GM12878 (cell line): ENCODE measurements at regions not wholly inside any gene's neighbourhood (a gene's known extent, or its start where the extent isn't known, plus 50 kb on each side); places are given as distances from the start of the nearest gene placed in this dataset.

ENCODE experiments used
- ATAC-seq: fragments of 200-7000 bp; cut with Tn5 transposase; 3 replicates; pipeline ENCODE4 v1.9.1; 2020; ENCODE audit warnings: mild to moderate bottlenecking, moderate library complexity
- BruUV-seq: library from RNA; stranded (reverse); fragments of 400-500 nt; replicated peaks from 2 replicates; lab custom pipeline; 2021; lab: Mats Ljungman, UMichigan
- CTCF ChIA-PET: fragments of 300-600 bp; sonication (Branson Sonifier 250); formaldehyde crosslinking; extraction: SDS; loops from one replicate; lab custom pipeline; 2021; ENCODE audit warnings: inconsistent platforms; lab: Yijun Ruan, JAX
- POLR2A ChIA-PET: fragments of 350-600 bp; formaldehyde crosslinking; extraction: SDS; loops from one replicate; lab custom pipeline; 2021; ENCODE audit warnings: inconsistent platforms; lab: Charles Lee
- RAD21 ChIA-PET: fragments of 300-600 bp; sonication (Branson Sonifier 250); formaldehyde crosslinking; loops from one replicate; lab custom pipeline; 2023; ENCODE audit warnings: antibody characterized with exemption; ENCODE audit not compliant: unreplicated experiment; lab: Charles Lee
- SMC1A ChIA-PET: fragments of 300-600 bp; sonication (Branson Sonifier 250); formaldehyde crosslinking; loops from one replicate; lab custom pipeline; 2023; ENCODE audit not compliant: unreplicated experiment, uncharacterized antibody; lab: Charles Lee
- DNase-seq: peaks from one replicate; pipeline ENCODE4 v3.0.0-alpha.2; 2011; ENCODE audit warnings: low read depth, low spot score
- FAIRE-seq: peaks from 3 replicates; lab custom pipeline; 2011; peaks lifted over from hg19 to GRCh38; lab: Jason Lieb, UNC
- H2AFZ ChIP-seq: 2 replicates; pipeline ENCODE4 v1.6.0; 2011; ENCODE audit warnings: low read depth, low read length, control low read depth; ENCODE audit not compliant: control insufficient read depth
- H3K27ac ChIP-seq: 2 replicates; pipeline ENCODE4 v1.5.1; 2011; ENCODE audit warnings: control low read depth; ENCODE audit not compliant: control insufficient read depth, insufficient read depth
- H3K27me3 ChIP-seq, 2 experiments: replicated peaks in 1 of 2; 2 replicates each; pipeline versions ENCODE4 v1.6.0 to v1.6.1; 2011; ENCODE audit warnings: low read length in 1 of 2; ENCODE audit not compliant: control insufficient read depth in 2 of 2, insufficient read depth in 2 of 2
- H3K36me3 ChIP-seq, 2 experiments: 2 replicates each; pipeline ENCODE4 v1.5.1; 2011; ENCODE audit warnings: low read length in 1 of 2; ENCODE audit not compliant: control insufficient read depth in 2 of 2, insufficient read depth in 2 of 2
- H3K4me1 ChIP-seq: 2 replicates; pipeline ENCODE4 v1.6.1; 2011; ENCODE audit warnings: mild to moderate bottlenecking, low read length, moderate library complexity, mixed read lengths; ENCODE audit not compliant: control insufficient read depth, insufficient read depth
- H3K4me2 ChIP-seq: 2 replicates; pipeline ENCODE4 v1.6.0; 2011; ENCODE audit warnings: control low read depth; ENCODE audit not compliant: control insufficient read depth, insufficient read depth
- H3K4me3 ChIP-seq: fragments of 200-600 bp; sonication (generic); 2 replicates; pipeline ENCODE4 v1.5.1; 2016
- H3K79me2 ChIP-seq: 2 replicates; pipeline ENCODE4 v1.6.0; 2011; ENCODE audit warnings: low read length; ENCODE audit not compliant: control insufficient read depth, insufficient read depth
- H3K9ac ChIP-seq: 2 replicates; pipeline ENCODE4 v1.8.0; 2011; ENCODE audit warnings: low read length, control low read depth, mixed read lengths; ENCODE audit not compliant: control insufficient read depth, insufficient read depth
- H3K9me3 ChIP-seq: replicated peaks from 3 replicates; pipeline ENCODE4 v1.5.1; 2011; ENCODE audit warnings: mild to moderate bottlenecking, low read length; ENCODE audit not compliant: control insufficient read depth, insufficient read depth
- H4K20me1 ChIP-seq: 2 replicates; pipeline ENCODE4 v1.6.0; 2011; ENCODE audit not compliant: control insufficient read depth, insufficient read depth
- BCL3 ChIP-seq: IDR thresholded peaks from 2 replicates; pipeline ENCODE4 v1.6.1; 2011; ENCODE audit warnings: borderline replicate concordance, low read depth, mild to moderate bottlenecking, moderate library complexity, low read length; ENCODE audit not compliant: insufficient read depth, poor library complexity, severe bottlenecking
- CBX3 ChIP-seq: fragments of 200-600 bp; sonication (generic); IDR thresholded peaks from 2 replicates; pipeline ENCODE4 v1.6.1; 2016; ENCODE audit warnings: low read depth, borderline replicate concordance
- JUNB ChIP-seq: IDR thresholded peaks from 2 replicates; pipeline ENCODE4 v1.6.1; 2016; ENCODE audit warnings: antibody characterized with exemption, mild to moderate bottlenecking
- LARP7 ChIP-seq: fragments of 450-650 bp; IDR thresholded peaks from 2 replicates; pipeline ENCODE4 v1.6.1; 2017; ENCODE audit warnings: mild to moderate bottlenecking
- PRDM15 ChIP-seq: fragments of 450-650 bp; formaldehyde crosslinking; IDR thresholded peaks from 2 replicates; pipeline ENCODE4 v1.4.0; 2020; ENCODE audit warnings: mild to moderate bottlenecking, moderate library complexity
- RAD51 ChIP-seq: fragments of 450-650 bp; IDR thresholded peaks from 2 replicates; pipeline ENCODE4 v1.6.1; 2016; ENCODE audit warnings: moderate library complexity, mild to moderate bottlenecking, inconsistent platforms
- SIX5 ChIP-seq: IDR thresholded peaks from 2 replicates; pipeline ENCODE4 v1.6.1; 2011; ENCODE audit warnings: mild to moderate bottlenecking, low read depth, low read length, moderate library complexity; ENCODE audit not compliant: severe bottlenecking
- STAT3 ChIP-seq: IDR thresholded peaks from 2 replicates; pipeline ENCODE4 v1.6.1; 2011; ENCODE audit warnings: low read depth, low read length, improper control_type of control experiment
- ZBTB33 ChIP-seq: fragments of 450-650 bp; IDR thresholded peaks from 2 replicates; pipeline ENCODE4 v1.6.1; 2017; ENCODE audit warnings: mild to moderate bottlenecking
- ZNF217 ChIP-seq: fragments of 450-650 bp; IDR thresholded peaks from 2 replicates; pipeline ENCODE4 v1.6.1; 2017; ENCODE audit warnings: antibody characterized with exemption, mild to moderate bottlenecking
- WGBS: methylation state at CpG from one replicate; pipeline ENCODE4 v1.1.6; 2016; ENCODE audit warnings: low lambda C conversion rate; ENCODE audit not compliant: insufficient replicate concordance, insufficient coverage; ENCODE audit errors: missing lambda C conversion rate; 5-methylcytosine and 5-hydroxymethylcytosine counted together
- in situ Hi-C: fragments of 300-500 bp; cut with MboI; formaldehyde crosslinking; loops from 9 replicates; pipeline ENCODE4 v1.14.3; 2018; ENCODE audit warnings: mixed read lengths
- intact Hi-C: fragments of 100-400 bp; cut with micrococcal nuclease; formaldehyde crosslinking; loops from one replicate; pipeline ENCODE4 v1.14.2; 2022; ENCODE audit not compliant: unreplicated experiment

- Histone ChIP-seq H3K27ac (no peak overlapping the region), H4K20me1 (no peaks in the 10 kb centered on the region), H3K4me1 (no peaks in the 10 kb centered on the region), H3K4me3 (no peak overlapping the region), H3K36me3 (no peaks in the 10 kb centered on the region), H2AFZ (no peak overlapping the region), H3K9ac (no peak overlapping the region), H3K9me3 (no peaks in the 10 kb centered on the region; the same call in 2 of the 3 replicates), H3K79me2 (no peaks in the 10 kb centered on the region), H3K4me2 (no peak overlapping the region), H3K27me3 (no peaks in the 10 kb centered on the region)
- DNase-seq: no peak
- intact Hi-C loops (no loop called here), in situ Hi-C loops (no loop called here)
- ChIA-PET POLR2A (no interaction called here), SMC1A (interaction anchor here (1.2 kb wide), 1 partner anchor 156 kb away, joined by 3 read pairs; no protein-coding TSS in a partner anchor), RAD21 (no interaction called here), CTCF (interaction anchor here (1.0 kb wide), 1 partner anchor 19 kb away, joined by 3 read pairs; no protein-coding TSS in a partner anchor)
- TF ChIP-seq JUNB: no peak
- TF ChIP-seq ZBTB33: no peak
- TF ChIP-seq RAD51: no peak
- TF ChIP-seq SIX5: no peak
- TF ChIP-seq ZNF217: no peak
- no peak for TF ChIP-seq CBX3
- no peak for TF ChIP-seq STAT3
- TF ChIP-seq BCL3: no peak
- TF ChIP-seq PRDM15 (CRISPR knock-in tag): no peak
- TF ChIP-seq LARP7: no peak
- WGBS: 87% methylated on average over 1 of the region's 1 CpG
- FAIRE-seq: no peak
- ATAC-seq: no peak
- BruUV-seq: no TSS peak
Observed at GRCh38 chr12:19719672-19720071, 280.4 kb downstream of the AEBP2 start.
